ENCODE measurements at regions not wholly inside any gene's neighbourhood (a gene's known extent, or its start where the extent isn't known, plus 50 kb on each side); places are given as distances from the start of the nearest gene placed in this dataset.

DNA sequence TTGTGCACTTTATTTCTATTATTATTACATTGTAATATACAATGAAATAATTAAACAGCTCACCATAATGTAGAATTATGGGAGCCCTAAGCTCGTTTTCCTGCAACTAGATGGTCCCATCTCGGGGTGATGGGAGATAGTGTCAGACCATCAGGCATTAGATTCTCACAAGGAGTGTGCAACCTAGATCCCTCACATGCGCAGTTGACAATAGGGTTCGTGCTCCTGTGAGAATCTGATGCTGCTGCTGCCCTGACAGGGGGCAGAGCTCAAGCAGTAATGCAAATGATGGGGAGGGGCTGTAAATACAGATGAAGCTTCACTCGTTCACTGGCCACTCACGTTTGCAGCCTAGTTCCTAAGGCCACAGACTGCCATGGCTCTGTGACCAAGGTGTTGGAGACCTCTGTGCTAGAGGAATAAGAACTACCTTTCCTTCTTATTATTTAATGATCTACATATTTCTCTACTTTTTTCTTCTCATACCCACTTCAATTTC, 492.9 kb upstream of the INTU start:
- TF ChIP-seq, protein P1, sequence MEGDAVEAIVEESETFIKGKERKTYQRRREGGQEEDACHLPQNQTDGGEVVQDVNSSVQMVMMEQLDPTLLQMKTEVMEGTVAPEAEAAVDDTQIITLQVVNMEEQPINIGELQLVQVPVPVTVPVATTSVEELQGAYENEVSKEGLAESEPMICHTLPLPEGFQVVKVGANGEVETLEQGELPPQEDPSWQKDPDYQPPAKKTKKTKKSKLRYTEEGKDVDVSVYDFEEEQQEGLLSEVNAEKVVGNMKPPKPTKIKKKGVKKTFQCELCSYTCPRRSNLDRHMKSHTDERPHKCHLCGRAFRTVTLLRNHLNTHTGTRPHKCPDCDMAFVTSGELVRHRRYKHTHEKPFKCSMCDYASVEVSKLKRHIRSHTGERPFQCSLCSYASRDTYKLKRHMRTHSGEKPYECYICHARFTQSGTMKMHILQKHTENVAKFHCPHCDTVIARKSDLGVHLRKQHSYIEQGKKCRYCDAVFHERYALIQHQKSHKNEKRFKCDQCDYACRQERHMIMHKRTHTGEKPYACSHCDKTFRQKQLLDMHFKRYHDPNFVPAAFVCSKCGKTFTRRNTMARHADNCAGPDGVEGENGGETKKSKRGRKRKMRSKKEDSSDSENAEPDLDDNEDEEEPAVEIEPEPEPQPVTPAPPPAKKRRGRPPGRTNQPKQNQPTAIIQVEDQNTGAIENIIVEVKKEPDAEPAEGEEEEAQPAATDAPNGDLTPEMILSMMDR (IDR thresholded peaks at IDR 0.05; ENCODE audit: low read depth, low read length, missing input control), result no peak
- TF ChIP-seq FOXA1 (IDR thresholded peaks at IDR 0.05), result no peak
- TF ChIP-seq, protein P2, sequence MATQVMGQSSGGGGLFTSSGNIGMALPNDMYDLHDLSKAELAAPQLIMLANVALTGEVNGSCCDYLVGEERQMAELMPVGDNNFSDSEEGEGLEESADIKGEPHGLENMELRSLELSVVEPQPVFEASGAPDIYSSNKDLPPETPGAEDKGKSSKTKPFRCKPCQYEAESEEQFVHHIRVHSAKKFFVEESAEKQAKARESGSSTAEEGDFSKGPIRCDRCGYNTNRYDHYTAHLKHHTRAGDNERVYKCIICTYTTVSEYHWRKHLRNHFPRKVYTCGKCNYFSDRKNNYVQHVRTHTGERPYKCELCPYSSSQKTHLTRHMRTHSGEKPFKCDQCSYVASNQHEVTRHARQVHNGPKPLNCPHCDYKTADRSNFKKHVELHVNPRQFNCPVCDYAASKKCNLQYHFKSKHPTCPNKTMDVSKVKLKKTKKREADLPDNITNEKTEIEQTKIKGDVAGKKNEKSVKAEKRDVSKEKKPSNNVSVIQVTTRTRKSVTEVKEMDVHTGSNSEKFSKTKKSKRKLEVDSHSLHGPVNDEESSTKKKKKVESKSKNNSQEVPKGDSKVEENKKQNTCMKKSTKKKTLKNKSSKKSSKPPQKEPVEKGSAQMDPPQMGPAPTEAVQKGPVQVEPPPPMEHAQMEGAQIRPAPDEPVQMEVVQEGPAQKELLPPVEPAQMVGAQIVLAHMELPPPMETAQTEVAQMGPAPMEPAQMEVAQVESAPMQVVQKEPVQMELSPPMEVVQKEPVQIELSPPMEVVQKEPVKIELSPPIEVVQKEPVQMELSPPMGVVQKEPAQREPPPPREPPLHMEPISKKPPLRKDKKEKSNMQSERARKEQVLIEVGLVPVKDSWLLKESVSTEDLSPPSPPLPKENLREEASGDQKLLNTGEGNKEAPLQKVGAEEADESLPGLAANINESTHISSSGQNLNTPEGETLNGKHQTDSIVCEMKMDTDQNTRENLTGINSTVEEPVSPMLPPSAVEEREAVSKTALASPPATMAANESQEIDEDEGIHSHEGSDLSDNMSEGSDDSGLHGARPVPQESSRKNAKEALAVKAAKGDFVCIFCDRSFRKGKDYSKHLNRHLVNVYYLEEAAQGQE (IDR thresholded peaks at IDR 0.05), result no peak
